A673 (cell line): ENCODE measurements at regions not wholly inside any gene's neighbourhood (a gene's known extent, or its start where the extent isn't known, plus 50 kb on each side); places are given as distances from the start of the nearest gene placed in this dataset.

Source experiments
- EZH2 ChIP-seq: fragments of 200-600 bp; sonication (generic); IDR thresholded peaks from 2 replicates; pipeline ENCODE4 v1.6.1; 2017; ENCODE audit warnings: borderline replicate concordance, low read depth, mild to moderate bottlenecking, mixed read lengths, antibody characterized with exemption, low read length; ENCODE audit not compliant: poor library complexity, severe bottlenecking
- TF ChIP-seq, protein P1 (sequence below): fragments of 300-800, 200-600 bp; sonication (generic); conservative IDR thresholded peaks from 2 replicates; pipeline ENCODE4 v1.5.1; 2017; ENCODE audit warnings: low read depth, mild to moderate bottlenecking, antibody characterized with exemption, low read length, moderate library complexity, mixed read lengths

DNA sequence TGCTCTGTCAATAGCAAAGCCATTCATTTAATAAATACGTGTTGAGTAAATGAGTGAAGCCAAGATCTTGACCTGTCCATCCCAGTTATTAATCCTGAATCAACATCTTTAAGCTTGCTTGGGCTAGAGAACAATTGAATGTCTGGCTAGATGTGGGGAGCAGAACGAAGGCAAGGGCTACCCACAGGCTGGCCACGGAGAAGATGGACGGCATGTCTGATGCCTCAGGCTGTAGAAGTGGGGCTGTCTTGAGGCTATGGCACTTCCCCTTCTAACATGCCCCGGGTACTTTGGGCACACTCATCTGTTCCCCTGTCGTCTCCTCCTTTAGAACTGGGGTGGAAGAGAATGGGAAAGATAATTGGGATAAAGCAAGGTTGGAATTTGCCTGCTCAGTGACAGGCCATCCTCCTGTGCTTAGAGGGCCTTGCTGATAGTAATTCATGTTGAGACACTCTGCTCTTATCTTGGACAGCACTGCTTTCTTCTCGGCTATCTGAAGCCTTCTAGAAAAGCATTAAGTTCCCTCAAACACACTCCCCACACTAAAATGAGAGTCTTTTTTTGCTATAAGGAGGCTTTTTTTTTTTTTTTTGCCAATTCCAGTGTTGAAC lies 225.7 kb downstream of the MREG start:
- TF ChIP-seq, protein P1, sequence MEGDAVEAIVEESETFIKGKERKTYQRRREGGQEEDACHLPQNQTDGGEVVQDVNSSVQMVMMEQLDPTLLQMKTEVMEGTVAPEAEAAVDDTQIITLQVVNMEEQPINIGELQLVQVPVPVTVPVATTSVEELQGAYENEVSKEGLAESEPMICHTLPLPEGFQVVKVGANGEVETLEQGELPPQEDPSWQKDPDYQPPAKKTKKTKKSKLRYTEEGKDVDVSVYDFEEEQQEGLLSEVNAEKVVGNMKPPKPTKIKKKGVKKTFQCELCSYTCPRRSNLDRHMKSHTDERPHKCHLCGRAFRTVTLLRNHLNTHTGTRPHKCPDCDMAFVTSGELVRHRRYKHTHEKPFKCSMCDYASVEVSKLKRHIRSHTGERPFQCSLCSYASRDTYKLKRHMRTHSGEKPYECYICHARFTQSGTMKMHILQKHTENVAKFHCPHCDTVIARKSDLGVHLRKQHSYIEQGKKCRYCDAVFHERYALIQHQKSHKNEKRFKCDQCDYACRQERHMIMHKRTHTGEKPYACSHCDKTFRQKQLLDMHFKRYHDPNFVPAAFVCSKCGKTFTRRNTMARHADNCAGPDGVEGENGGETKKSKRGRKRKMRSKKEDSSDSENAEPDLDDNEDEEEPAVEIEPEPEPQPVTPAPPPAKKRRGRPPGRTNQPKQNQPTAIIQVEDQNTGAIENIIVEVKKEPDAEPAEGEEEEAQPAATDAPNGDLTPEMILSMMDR, result no peak
- TF ChIP-seq EZH2, result no peak
